Ishikawa (cell line): ENCODE measurements at regions not wholly inside any gene's neighbourhood (a gene's known extent, or its start where the extent isn't known, plus 50 kb on each side); places are given as distances from the start of the nearest gene placed in this dataset.

Experiments used
- FOXM1 ChIP-seq: IDR thresholded peaks from 2 replicates; pipeline ENCODE4 v1.6.1; 2012; ENCODE audit warnings: low read depth, borderline replicate concordance
- MAX ChIP-seq: IDR thresholded peaks from 2 replicates; pipeline ENCODE4 v1.6.1; 2012
- REST ChIP-seq: IDR thresholded peaks from 2 replicates; pipeline ENCODE4 v1.6.1; 2012; ENCODE audit warnings: low read depth, mild to moderate bottlenecking

GRCh38 chr10:128473911-128474310 lies 347.7 kb upstream of the MKI67 start:
- TF ChIP-seq REST (no peak), FOXM1 (no peak), MAX (no peak)
